Gastrocnemius medialis (tissue), 4 donors: ENCODE measurements at regions not wholly inside any gene's neighbourhood (a gene's known extent, or its start where the extent isn't known, plus 50 kb on each side); places are given as distances from the start of the nearest gene placed in this dataset.

Experiments
- ATAC-seq, 2 donors: fragments of 150-250 bp; one replicate each; pipeline ENCODE4 v1.9.1; 2016
- DNase-seq, 2 donors: peaks; one replicate each; pipeline ENCODE4 v3.0.0-alpha.2; 2019
- H3K27ac ChIP-seq, 4 donors: fragments of 200-600 bp; sonication (generic); 1 replicate in 1 of 4; 2 replicates in 3 of 4; pipeline ENCODE4 v1.5.1; 2016 to 2018; ENCODE audit warnings: mild to moderate bottlenecking in 2 of 4, moderate library complexity in 1 of 4
- H3K27me3 ChIP-seq, 3 donors: fragments of 200-600 bp; sonication (generic) in 2 of 3; 1 replicate in 1 of 3; 2 replicates in 2 of 3; pipeline versions ENCODE4 v1.5.1 to v1.6.0; 2016 to 2019; ENCODE audit warnings: mild to moderate bottlenecking in 1 of 3, moderate library complexity in 1 of 3
- H3K36me3 ChIP-seq, 2 donors: fragments of 200-600 bp; sonication (generic) in 1 of 2; one replicate each; pipeline ENCODE4 v1.5.1; 2017 to 2018
- H3K4me1 ChIP-seq, 2 donors: fragments of 200-600 bp; sonication (generic) in 1 of 2; one replicate each; pipeline ENCODE4 v1.5.1; 2016 to 2017; ENCODE audit warnings: mild to moderate bottlenecking in 2 of 2
- H3K4me3 ChIP-seq, 4 donors: fragments of 200-600 bp; sonication (generic) in 3 of 4; 1 replicate in 1 of 4; 2 replicates in 3 of 4; pipeline ENCODE4 v1.5.1; 2016 to 2019; ENCODE audit warnings: mild to moderate bottlenecking in 2 of 4
- H3K9me3 ChIP-seq, 3 donors: fragments of 200-600 bp; sonication (generic) in 2 of 3; 1 replicate in 1 of 3; 2 replicates in 2 of 3; pipeline ENCODE4 v1.5.1; 2016 to 2019
- CTCF ChIP-seq, 5 experiments: fragments of 450-650 bp in 3 of 5; fragments of 200-600 bp in 2 of 5; sonication (generic) in 2 of 5; IDR thresholded peaks in 4 of 5; conservative IDR thresholded peaks in 1 of 5; 1 replicate in 4 of 5; 2 replicates in 1 of 5; pipeline ENCODE4 v1.5.1; 2016 to 2019; ENCODE audit warnings: antibody characterized with exemption in 5 of 5, mild to moderate bottlenecking in 3 of 5, moderate library complexity in 3 of 5
- POLR2A ChIP-seq, 2 donors: fragments of 450-650 bp; IDR thresholded peaks; one replicate each; pipeline ENCODE4 v1.6.1; 2017; ENCODE audit warnings: antibody characterized with exemption in 2 of 2, mild to moderate bottlenecking in 2 of 2, moderate library complexity in 2 of 2
- in situ Hi-C, 4 donors: fragments of 200-750 bp; cut with MboI; loops; one replicate each; pipeline versions ENCODE4 v1.15.0 to v1.8.0; 2017; ENCODE audit warnings: low sequenced_read_pairs in 4 of 4
- intact Hi-C: fragments of 100-400 bp; cut with DNase I; formaldehyde crosslinking; loops from one replicate; pipeline ENCODE4 v1.15.1; 2023; ENCODE audit warnings: low total_unique reads

GRCh38 chr13:79998381-79998880, 342.5 kb downstream of the SPRY2 start:
- no peak for DNase-seq
- ATAC-seq = no peak
- no peaks in the 10 kb centered on the region for H3K4me1 ChIP-seq
- TF ChIP-seq CTCF (IDR thresholded peaks at IDR 0.05 in 4 of 5, conservative IDR thresholded peaks at IDR 0.05 in 1 of 5) (no peak), POLR2A (IDR thresholded peaks at IDR 0.05) (no peak)
- H3K9me3 ChIP-seq = no peaks in the 10 kb centered on the region
- in situ Hi-C loops (no loop called here), intact Hi-C loops (no loop called here)
- H3K27me3 ChIP-seq = no peaks in the 10 kb centered on the region
- no peak overlapping the region for H3K27ac ChIP-seq
- no peak overlapping the region for H3K4me3 ChIP-seq
- no peaks in the 10 kb centered on the region for H3K36me3 ChIP-seq

DNA sequence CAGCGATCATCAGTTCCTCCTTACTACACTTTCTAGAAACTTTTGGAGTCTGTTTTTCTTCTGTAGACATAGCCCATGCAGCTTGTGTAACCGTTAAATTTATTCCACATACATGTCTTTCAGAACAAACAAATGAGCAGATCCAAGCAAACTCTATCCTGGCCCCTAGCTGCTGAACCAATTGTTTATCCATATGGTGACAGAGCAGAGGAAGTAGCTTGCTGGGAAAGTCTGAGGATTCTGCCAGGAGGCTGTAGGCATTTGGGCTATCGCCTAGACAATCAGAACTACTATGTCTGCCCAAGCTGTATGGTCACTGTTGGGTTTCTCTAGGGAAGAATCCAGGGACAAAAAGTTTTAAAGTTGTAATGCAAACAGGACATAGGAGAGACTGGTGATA, 343.7 kb downstream of the SPRY2 start:
- Histone ChIP-seq H3K4me1 (no peaks in the 10 kb centered on the region), H3K27ac (no peak overlapping the region), H3K9me3 (no peaks in the 10 kb centered on the region), H3K4me3 (no peak overlapping the region), H3K36me3 (no peaks in the 10 kb centered on the region), H3K27me3 (no peaks in the 10 kb centered on the region)
- no peak for DNase-seq
- in situ Hi-C loops = no loop called here
- intact Hi-C loops = no loop called here
- TF ChIP-seq CTCF (IDR thresholded peaks at IDR 0.05 in 4 of 5, conservative IDR thresholded peaks at IDR 0.05 in 1 of 5) (no peak), POLR2A (IDR thresholded peaks at IDR 0.05) (no peak)
- ATAC-seq = no peak

GRCh38 chr13:79995334-79995733, 345.6 kb downstream of the SPRY2 start:
- ATAC-seq (no peak), DNase-seq (no peak)
- H3K4me3 ChIP-seq = no peak overlapping the region
- no peak overlapping the region for H3K27ac ChIP-seq
- no peaks in the 10 kb centered on the region for H3K36me3 ChIP-seq
- TF ChIP-seq POLR2A (IDR thresholded peaks at IDR 0.05) = no peak
- TF ChIP-seq CTCF (IDR thresholded peaks at IDR 0.05 in 4 of 5, conservative IDR thresholded peaks at IDR 0.05 in 1 of 5) = no peak
- in situ Hi-C loops (no loop called here), intact Hi-C loops (no loop called here)
- H3K4me1 ChIP-seq = no peaks in the 10 kb centered on the region
- H3K27me3 ChIP-seq = no peaks in the 10 kb centered on the region
- no peaks in the 10 kb centered on the region for H3K9me3 ChIP-seq

GRCh38 chr13:79992111-79992510, 348.8 kb downstream of the SPRY2 start:
- no peaks in the 10 kb centered on the region for H3K9me3 ChIP-seq
- DNase-seq = no peak
- H3K27ac ChIP-seq = no peak overlapping the region
- in situ Hi-C loops = no loop called here
- no peak overlapping the region for H3K4me3 ChIP-seq
- no peaks in the 10 kb centered on the region for H3K27me3 ChIP-seq
- H3K36me3 ChIP-seq = no peaks in the 10 kb centered on the region
- intact Hi-C loops = no loop called here
- no peaks in the 10 kb centered on the region for H3K4me1 ChIP-seq
- TF ChIP-seq POLR2A (IDR thresholded peaks at IDR 0.05) = no peak
- TF ChIP-seq CTCF (IDR thresholded peaks at IDR 0.05 in 4 of 5, conservative IDR thresholded peaks at IDR 0.05 in 1 of 5) = no peak
- ATAC-seq = no peak

DNA sequence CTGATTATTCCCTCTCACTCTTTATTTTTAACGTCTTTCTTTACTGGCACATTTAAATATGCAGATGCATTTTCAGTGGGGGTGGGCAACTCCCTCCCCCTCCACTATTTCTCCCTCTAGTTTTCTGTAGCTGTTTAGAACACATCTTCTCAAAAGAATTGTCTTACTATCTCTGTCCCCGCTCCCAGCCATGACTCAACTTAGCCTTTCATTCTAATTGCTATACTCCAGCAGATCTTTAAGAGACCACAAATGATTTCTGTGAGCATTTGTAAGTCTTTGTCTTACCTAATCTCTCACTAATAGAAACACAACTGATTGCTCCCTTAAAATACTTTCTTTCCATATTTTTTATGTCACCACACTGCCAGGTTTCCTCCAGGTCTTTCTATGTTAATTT, 350.9 kb downstream of the SPRY2 start:
- Histone ChIP-seq H3K4me1 (no peaks in the 10 kb centered on the region), H3K36me3 (no peaks in the 10 kb centered on the region), H3K27ac (no peak overlapping the region), H3K27me3 (no peaks in the 10 kb centered on the region), H3K9me3 (no peaks in the 10 kb centered on the region), H3K4me3 (no peak overlapping the region)
- intact Hi-C loops (no loop called here), in situ Hi-C loops (no loop called here)
- ATAC-seq (no peak), DNase-seq (no peak)
- TF ChIP-seq POLR2A (IDR thresholded peaks at IDR 0.05) (no peak), CTCF (IDR thresholded peaks at IDR 0.05 in 4 of 5, conservative IDR thresholded peaks at IDR 0.05 in 1 of 5) (no peak)
